Subcutaneous abdominal adipose tissue (tissue), 5 donors: ENCODE measurements at regions not wholly inside any gene's neighbourhood (a gene's known extent, or its start where the extent isn't known, plus 50 kb on each side); places are given as distances from the start of the nearest gene placed in this dataset.

ENCODE experiments used
- H3K27ac ChIP-seq: one replicate; pipeline ENCODE4 v1.7.0; 2013; ENCODE audit warnings: low read depth, mild to moderate bottlenecking, inconsistent platforms, low read length, moderate library complexity
- H3K27me3 ChIP-seq, 5 donors: one replicate each; pipeline ENCODE4 v1.7.0; 2013; ENCODE audit warnings: low read length in 5 of 5, inconsistent platforms in 1 of 5; ENCODE audit not compliant: control insufficient read depth in 5 of 5, insufficient read depth in 4 of 5
- H3K36me3 ChIP-seq, 5 donors: one replicate each; pipeline ENCODE4 v1.7.0; 2013; ENCODE audit warnings: low read length in 5 of 5; ENCODE audit not compliant: control insufficient read depth in 5 of 5, insufficient read depth in 5 of 5
- H3K4me1 ChIP-seq, 5 donors: one replicate each; pipeline ENCODE4 v1.7.0; 2013; ENCODE audit warnings: low read length in 5 of 5, mild to moderate bottlenecking in 3 of 5, moderate library complexity in 1 of 5; ENCODE audit not compliant: control insufficient read depth in 5 of 5, insufficient read depth in 5 of 5
- H3K4me3 ChIP-seq, 5 donors: one replicate each; pipeline ENCODE4 v1.7.0; 2013; ENCODE audit warnings: low read length in 5 of 5, low read depth in 1 of 5
- H3K9ac ChIP-seq, 5 donors: one replicate each; pipeline ENCODE4 v1.7.0; 2013; ENCODE audit warnings: low read length in 5 of 5, mild to moderate bottlenecking in 4 of 5, moderate library complexity in 3 of 5
- H3K9me3 ChIP-seq, 5 donors: one replicate each; pipeline ENCODE4 v1.7.0; 2013; ENCODE audit warnings: low read length in 5 of 5; ENCODE audit not compliant: control insufficient read depth in 5 of 5
- donor health status: healthy.
- donor health status: healthy.
- donor health status: healthy.
- donor health status: healthy.
- donor health status: healthy.

DNA sequence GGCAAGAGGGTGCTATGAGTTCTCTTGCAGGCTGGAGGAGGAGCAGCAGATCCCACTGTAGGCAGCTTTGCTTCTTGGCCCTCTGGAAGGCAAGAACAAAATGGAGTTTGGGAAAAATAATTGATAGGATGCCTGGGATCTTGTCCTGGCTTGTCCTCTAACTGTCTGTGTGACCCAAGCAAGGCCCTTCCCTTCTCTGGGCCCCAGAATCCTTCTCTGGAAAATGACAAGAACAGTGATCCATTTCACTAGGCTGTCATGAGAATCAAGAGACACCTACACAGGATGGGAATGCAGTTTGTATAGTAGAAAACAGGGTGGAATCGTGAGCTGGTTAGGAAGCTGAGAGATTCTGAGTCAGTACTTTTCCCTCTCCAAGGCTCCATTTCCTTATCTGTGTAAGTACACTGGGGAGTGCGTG is 133.3 kb downstream of the PJA1 start:
- H3K36me3 ChIP-seq, result no peaks in the 10 kb centered on the region
- H3K4me3 ChIP-seq, result no peak overlapping the region
- peaks cover 0 to 21% (median 11%) of the 10 kb centered on the region in 5 donors for H3K27me3 ChIP-seq
- H3K9me3 ChIP-seq, result peaks cover 0 to 3% (median 0%) of the 10 kb centered on the region in 5 donors
- H3K27ac ChIP-seq, result no peak overlapping the region
- peaks cover 4 to 22% (median 7%) of the 10 kb centered on the region in 5 donors for H3K4me1 ChIP-seq
- no peak overlapping the region for H3K9ac ChIP-seq

GRCh38 chrX:69031181-69031580 is 134.1 kb downstream of the PJA1 start:
- peaks cover 0 to 21% (median 11%) of the 10 kb centered on the region in 5 donors for H3K27me3 ChIP-seq
- no peak overlapping the region for H3K9ac ChIP-seq
- no peaks in the 10 kb centered on the region for H3K36me3 ChIP-seq
- peaks cover 4 to 27% (median 12%) of the 10 kb centered on the region in 5 donors for H3K4me1 ChIP-seq
- H3K4me3 ChIP-seq, result no peak overlapping the region
- no peak overlapping the region for H3K27ac ChIP-seq
- peaks cover 0 to 3% (median 0%) of the 10 kb centered on the region in 5 donors for H3K9me3 ChIP-seq

DNA sequence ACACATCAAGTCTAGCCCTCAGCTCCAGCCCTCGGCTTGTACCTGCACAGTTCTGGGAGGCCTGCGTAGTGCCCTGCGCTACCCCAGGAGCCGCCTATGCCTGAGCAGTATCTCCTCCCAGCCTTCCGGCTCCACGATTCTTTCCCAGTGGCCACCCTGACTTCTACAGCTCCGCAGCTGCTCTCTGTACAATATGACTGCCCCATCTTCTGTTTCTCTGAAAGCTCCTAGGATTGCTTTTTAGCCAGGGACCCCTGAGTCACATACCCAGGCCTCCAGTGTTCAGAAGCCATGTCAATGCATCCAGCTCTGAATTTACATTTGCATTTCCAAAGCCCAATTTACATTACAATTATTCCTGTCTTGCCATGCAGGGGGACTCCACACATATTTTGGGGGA is 135.5 kb downstream of the PJA1 start:
- Histone ChIP-seq H3K36me3 (no peaks in the 10 kb centered on the region), H3K27me3 (peaks cover 0 to 19% (median 12%) of the 10 kb centered on the region in 5 donors), H3K4me3 (no peak overlapping the region), H3K9ac (no peak overlapping the region), H3K27ac (no peak overlapping the region), H3K4me1 (peaks cover 4 to 39% (median 15%) of the 10 kb centered on the region in 5 donors), H3K9me3 (peaks cover 0 to 4% (median 0%) of the 10 kb centered on the region in 5 donors)

DNA sequence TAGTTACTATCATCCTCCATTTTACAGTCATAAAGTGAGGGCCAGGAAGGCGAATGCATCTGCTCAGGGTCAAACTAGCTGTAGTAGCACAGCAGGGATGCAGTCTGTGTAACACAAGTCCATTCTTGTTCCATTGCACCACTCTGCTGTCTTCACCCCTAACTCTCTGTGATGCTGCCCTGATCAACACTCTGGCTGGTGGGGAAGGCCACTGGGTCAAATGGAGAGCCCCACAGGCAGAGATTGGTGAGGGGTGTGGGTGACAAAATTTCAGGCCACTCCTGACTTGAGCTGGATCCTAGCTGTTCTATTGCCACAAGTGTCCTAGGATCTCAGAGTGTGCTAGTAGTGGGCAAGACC is 136.5 kb downstream of the PJA1 start:
- Histone ChIP-seq H3K27ac (no peak overlapping the region), H3K4me1 (peaks cover 4 to 48% (median 21%) of the 10 kb centered on the region in 5 donors), H3K4me3 (no peak overlapping the region), H3K36me3 (no peaks in the 10 kb centered on the region), H3K9me3 (peaks cover 0 to 4% (median 0%) of the 10 kb centered on the region in 5 donors), H3K27me3 (peaks cover 0 to 16% (median 11%) of the 10 kb centered on the region in 5 donors), H3K9ac (no peak overlapping the region)

DNA sequence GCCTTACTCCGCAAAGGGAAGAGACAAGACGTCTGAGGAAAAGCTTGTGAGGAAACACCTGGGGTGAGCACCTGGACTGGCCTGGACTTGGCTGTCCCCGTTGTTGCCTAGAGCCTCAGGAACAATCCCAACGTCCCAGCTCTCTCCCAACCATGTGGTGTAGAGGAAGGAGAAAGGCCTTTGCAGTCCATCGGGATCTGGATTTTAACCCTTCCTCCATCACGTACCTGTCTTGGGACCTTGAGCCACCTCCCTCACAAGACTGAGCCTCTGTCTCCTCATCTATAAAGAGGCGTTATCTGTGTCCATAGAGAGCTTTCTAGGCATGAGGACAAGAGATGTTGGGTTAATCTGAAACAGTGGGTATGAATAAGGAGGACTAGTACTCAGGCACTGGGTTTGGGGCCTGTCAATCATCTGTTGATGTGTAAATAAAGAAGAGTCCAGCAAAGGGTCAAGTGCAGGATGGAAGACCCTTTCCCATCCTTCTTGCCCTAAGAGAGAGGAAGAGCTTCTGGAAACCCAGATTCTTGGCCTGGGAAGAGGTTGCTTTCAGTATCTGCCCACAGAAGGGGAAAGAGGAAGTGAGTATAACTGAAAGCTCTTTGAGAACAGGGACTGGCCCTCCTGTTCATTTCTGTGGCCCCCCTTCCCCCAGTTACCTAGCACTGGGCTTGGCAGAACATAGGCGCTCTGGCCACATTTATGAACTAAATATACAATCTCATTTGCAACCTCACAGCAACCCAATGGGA is 137.1 kb downstream of the PJA1 start:
- H3K9me3 ChIP-seq, result peaks cover 0 to 4% (median 0%) of the 10 kb centered on the region in 5 donors
- H3K27me3 ChIP-seq, result peaks cover 0 to 14% (median 6%) of the 10 kb centered on the region in 5 donors
- H3K36me3 ChIP-seq, result no peaks in the 10 kb centered on the region
- H3K9ac ChIP-seq, result no peak overlapping the region
- H3K4me3 ChIP-seq, result no peak overlapping the region
- H3K4me1 ChIP-seq, result peaks cover 4 to 49% (median 21%) of the 10 kb centered on the region in 5 donors
- peak overlapping the region; percentile 60 for H3K27ac ChIP-seq

DNA sequence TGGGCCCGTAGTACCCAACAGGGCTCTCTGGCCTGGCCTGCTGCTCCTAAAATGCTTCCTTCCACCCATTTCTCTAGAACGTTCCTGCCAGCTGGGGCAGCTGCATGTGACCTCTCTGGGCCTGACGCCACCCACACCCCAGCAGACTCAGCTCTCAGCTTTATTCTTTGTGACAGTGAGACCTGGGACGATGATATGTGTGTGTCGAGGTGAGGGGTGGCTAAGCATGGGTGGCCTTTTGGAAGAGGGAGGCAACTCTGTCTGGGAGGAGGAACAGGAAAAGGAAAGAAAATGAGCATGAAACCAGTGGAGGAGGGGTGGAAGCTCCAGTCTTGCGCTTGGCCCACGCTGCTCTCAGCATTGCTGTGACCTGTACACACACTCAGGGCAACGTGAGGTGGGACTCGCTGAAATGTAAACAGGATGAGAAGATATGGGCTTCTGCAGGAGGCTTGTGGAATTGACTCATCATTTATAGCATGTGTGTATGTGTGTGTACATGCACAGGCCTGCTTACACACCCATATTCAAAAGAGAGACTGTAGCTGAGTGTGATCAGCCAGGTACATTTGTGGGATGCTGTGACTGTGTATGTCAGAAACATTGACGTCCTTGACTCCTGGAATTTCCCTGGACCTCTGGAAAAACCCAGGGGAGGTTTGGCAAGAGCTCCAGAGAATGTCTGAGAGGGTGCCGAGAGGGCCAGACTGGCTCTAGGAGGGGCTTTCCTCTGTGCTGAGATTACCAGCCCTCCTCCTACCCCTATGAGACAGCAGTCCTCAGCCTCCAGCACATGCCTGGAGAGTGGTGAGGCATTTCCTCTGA is 137.9 kb downstream of the PJA1 start:
- Histone ChIP-seq H3K9ac (no peak overlapping the region), H3K27me3 (peaks cover 0 to 14% (median 6%) of the 10 kb centered on the region in 5 donors), H3K27ac (peak overlapping the region; percentile 60), H3K9me3 (peaks cover 0 to 4% (median 0%) of the 10 kb centered on the region in 5 donors), H3K36me3 (no peaks in the 10 kb centered on the region), H3K4me1 (peaks cover 4 to 54% (median 21%) of the 10 kb centered on the region in 5 donors), H3K4me3 (no peak overlapping the region)

GRCh38 chrX:69025802-69026301 is 139.4 kb downstream of the PJA1 start:
- Histone ChIP-seq H3K4me1 (peaks cover 4 to 63% (median 21%) of the 10 kb centered on the region in 5 donors), H3K9me3 (peaks cover 0 to 4% (median 0%) of the 10 kb centered on the region in 5 donors), H3K4me3 (no peak overlapping the region), H3K9ac (no peak overlapping the region), H3K27ac (peak overlapping the region; percentile 23), H3K36me3 (no peaks in the 10 kb centered on the region), H3K27me3 (peaks cover 4 to 10% (median 8%) of the 10 kb centered on the region in 5 donors)

GRCh38 chrX:69024931-69025330 is 140.3 kb downstream of the PJA1 start:
- H3K9ac ChIP-seq, result no peak overlapping the region

DNA sequence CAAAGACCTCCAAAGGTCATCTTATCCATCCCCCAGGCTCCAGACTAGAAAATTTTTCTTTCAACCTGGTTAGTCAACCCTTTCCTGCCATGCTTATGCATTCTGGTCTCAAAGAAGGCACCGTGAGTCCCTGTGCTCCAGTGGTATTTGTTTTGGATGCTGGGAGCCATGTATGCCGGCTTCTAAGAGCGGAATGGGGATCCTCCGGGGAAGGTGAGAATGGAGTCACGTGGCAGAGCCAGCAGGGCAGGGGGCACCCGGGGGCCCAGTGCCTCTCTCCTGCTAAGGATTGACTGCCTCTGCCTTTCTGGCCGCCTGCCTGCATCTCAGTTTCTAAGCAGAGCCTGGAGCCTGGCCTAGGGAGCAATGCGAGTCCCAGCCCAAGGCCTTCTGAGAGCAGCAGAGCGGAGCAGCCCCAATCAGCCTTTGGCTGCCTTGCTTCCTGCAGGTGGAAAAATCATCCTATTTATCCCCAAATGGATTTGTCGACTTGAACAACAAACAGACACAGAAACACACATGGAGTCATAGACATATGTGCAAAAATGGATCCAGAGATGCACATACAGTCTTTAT is 141.0 kb downstream of the PJA1 start:
- Histone ChIP-seq H3K9me3 (peaks cover 0 to 4% (median 0%) of the 10 kb centered on the region in 5 donors), H3K27me3 (peaks cover 4 to 17% (median 10%) of the 10 kb centered on the region in 5 donors), H3K9ac (peak overlapping the region in 1 of 5 donors; percentile 19), H3K4me3 (no peak overlapping the region), H3K36me3 (no peaks in the 10 kb centered on the region), H3K27ac (no peak overlapping the region), H3K4me1 (peaks cover 5 to 73% (median 24%) of the 10 kb centered on the region in 5 donors)

More at GRCh38 chrX:69024931-69025330, 140.3 kb downstream of the PJA1 start:
- Histone ChIP-seq H3K4me3 (no peak overlapping the region), H3K27me3 (peaks cover 4 to 12% (median 10%) of the 10 kb centered on the region in 5 donors), H3K9me3 (peaks cover 0 to 4% (median 0%) of the 10 kb centered on the region in 5 donors), H3K27ac (peak overlapping the region; percentile 23), H3K4me1 (peaks cover 4 to 66% (median 21%) of the 10 kb centered on the region in 5 donors), H3K36me3 (no peaks in the 10 kb centered on the region)
